ENCODE measurements at regions not wholly inside any gene's neighbourhood (a gene's known extent, or its start where the extent isn't known, plus 50 kb on each side); places are given as distances from the start of the nearest gene placed in this dataset.

DNA sequence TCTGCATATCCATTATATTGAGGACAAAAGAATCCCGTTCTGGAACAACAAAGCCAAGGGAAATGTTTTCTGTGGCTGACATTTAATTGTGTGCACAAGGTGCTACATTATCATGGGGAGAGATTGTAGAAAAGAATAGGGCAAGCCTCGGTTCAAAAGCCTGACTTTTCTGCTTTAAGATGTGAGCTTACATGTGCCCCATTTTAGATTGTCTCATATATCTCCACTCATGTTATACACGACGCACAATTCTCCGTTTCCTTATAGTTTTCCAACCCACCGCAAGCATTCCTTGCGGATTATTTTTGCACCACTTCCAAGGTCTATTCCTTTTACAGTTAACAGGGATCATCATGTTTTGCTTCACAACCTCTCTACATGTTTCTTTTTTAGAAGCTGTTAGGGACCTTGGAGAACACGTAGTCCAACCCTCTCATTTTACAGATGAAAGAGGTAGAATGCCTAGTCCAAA, 99.6 kb upstream of the MAML3 start:
- TF ChIP-seq SNAI2 (CRISPR knock-in tag; IDR thresholded peaks at IDR 0.05) (no peak), POU6F1 (CRISPR knock-in tag; IDR thresholded peaks at IDR 0.05; ENCODE audit: borderline replicate concordance, low read depth) (no peak), ISL1 (CRISPR knock-in tag; IDR thresholded peaks at IDR 0.05) (no peak), RARB (CRISPR knock-in tag; IDR thresholded peaks at IDR 0.05) (no peak), CSDC2 (CRISPR knock-in tag; IDR thresholded peaks at IDR 0.05) (no peak), CREB5 (CRISPR knock-in tag; IDR thresholded peaks at IDR 0.05; ENCODE audit: low read depth) (no peak)
